ENCODE measurements at regions not wholly inside any gene's neighbourhood (a gene's known extent, or its start where the extent isn't known, plus 50 kb on each side); places are given as distances from the start of the nearest gene placed in this dataset.

DNA sequence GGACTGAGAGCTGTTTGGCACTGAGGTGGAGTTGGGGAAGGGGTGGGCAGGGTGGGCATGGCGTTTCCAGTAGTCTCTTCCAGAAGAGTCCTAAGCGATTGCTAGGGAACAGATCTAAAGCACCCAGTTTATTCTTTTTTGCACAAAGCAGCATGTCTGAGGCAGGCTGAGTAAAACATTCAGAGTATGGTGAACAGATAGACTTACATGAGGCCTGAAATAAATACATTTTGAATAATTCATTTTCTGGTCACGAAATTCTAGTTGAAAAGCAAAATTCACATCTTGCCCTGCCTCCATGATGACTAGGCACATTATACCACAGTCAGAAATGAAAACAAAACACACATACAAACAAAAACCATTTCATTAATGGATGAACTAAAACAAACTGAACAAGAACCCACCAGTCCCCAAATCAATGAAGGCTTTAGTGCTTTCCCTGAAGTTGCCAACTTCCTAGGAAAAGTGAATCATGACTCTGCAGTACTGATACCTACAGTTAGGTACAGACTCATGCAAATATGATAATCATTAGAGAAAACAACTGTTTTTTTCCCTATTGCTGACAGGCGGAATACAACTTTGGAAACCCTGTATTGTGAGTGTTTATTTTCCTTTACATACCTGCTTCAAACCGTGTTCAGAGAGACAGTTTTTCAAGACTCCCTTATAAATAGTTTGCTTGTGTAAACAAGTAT, 702.9 kb upstream of the POU3F2 start:
- DNase-seq (ENCODE audit: low read depth in 2 of 2), result no peak

DNA sequence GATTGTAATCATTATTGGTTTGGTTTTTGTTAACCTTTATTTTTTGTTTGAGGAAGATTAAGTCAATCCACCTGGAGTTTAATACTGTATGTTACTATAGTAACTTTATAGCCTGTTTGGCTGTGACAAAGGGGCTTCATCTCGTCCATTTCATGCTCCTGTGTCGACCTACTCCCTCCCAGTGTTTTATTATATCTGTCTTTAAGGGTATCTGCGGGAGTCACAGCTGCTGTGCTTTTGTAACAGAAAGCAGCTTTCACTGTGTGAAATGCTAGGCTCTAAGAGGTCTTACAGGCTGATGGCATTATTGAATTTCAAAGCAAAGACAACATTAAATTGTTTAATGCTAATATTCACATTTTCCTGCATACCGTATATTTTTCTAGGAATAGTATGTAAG, 698.0 kb upstream of the POU3F2 start:
- no peak for DNase-seq (ENCODE audit: low read depth in 2 of 2)

DNA sequence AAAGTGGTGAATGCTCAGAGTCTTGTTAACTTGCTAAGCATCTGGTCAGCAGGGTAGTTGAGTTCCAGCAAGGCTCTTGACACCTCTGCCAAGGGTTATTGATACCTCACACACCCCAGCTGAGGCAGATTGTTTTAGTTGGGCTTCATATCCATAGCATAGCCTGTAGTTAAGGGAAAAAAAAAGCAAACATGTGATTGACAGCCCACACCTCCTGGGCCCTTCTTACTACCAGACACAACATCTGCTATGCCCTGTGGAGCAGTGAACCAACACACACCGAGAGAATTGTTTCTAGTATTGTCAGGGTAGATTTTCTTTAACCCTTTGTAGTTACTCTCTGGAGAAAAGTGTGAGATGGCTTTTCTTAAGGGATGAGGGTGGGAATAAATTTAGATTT, 697.0 kb upstream of the POU3F2 start:
- no peak for DNase-seq (ENCODE audit: low read depth in 2 of 2)

GRCh38 chr6:98142839-98143238, 691.5 kb upstream of the POU3F2 start:
- DNase-seq (ENCODE audit: low read depth in 2 of 2), result no peak

DNA sequence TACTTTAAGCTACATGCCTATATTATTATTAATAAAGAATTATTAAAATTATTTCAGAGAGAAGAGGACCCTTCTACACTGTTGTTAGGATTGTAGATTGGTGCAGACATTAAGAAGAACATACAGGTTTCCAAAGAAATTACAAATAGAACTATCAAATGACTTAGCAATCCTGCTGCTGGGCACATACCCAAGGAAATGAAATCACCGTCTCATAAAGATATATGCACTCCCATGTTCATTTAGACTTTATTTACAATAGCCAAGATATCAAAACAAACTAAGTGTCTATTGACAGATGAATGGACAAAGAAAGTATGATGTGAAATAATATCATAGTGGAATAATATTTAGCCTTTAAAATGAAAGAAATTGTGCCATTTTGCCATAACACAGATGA, 687.7 kb upstream of the POU3F2 start:
- no peak for DNase-seq (ENCODE audit: low read depth in 2 of 2)

GRCh38 chr6:98156580-98156979, 677.8 kb upstream of the POU3F2 start:
- no peak for DNase-seq (ENCODE audit: low read depth in 2 of 2)

DNA sequence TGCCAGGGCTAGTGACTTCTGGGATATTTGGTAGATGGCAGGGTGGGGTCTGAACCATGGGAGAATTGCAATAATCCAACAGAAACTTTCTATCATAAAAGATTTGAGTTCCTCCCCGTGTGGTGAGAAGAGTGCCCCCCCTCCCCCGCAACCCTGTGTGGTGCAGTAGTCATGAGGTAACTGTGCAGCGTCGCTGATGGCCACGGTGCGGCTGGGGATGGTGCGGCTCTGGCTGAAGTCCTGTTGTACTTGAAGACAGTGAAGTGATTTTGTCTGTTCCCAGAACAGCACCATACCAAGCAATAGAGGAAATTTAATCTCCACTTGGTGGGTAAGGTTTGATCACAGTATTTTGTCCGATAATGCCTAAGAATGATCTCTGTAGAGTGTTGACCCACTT, 654.8 kb upstream of the POU3F2 start:
- DNase-seq (ENCODE audit: low read depth in 2 of 2), result no peak

- no peak for DNase-seq (ENCODE audit: low read depth in 2 of 2)
Observed at GRCh38 chr6:98200084-98200483, 634.3 kb upstream of the POU3F2 start.

GRCh38 chr6:98203170-98203806, 631.1 kb upstream of the POU3F2 start:
- DNase-seq (ENCODE audit: low read depth in 2 of 2), result no peak

GRCh38 chr6:98212468-98212867, 621.9 kb upstream of the POU3F2 start:
- DNase-seq (ENCODE audit: low read depth in 2 of 2), result no peak

GRCh38 chr6:98215531-98215930, 618.8 kb upstream of the POU3F2 start:
- no peak for DNase-seq (ENCODE audit: low read depth in 2 of 2)

GRCh38 chr6:98230250-98230649, 604.1 kb upstream of the POU3F2 start:
- no peak for DNase-seq (ENCODE audit: low read depth in 2 of 2)

GRCh38 chr6:98239057-98239456, 595.3 kb upstream of the POU3F2 start:
- DNase-seq (ENCODE audit: low read depth in 2 of 2), result no peak

GRCh38 chr6:98241630-98242029, 592.7 kb upstream of the POU3F2 start:
- no peak for DNase-seq (ENCODE audit: low read depth in 2 of 2)

GRCh38 chr6:98254624-98255023, 579.8 kb upstream of the POU3F2 start:
- DNase-seq (ENCODE audit: low read depth in 2 of 2), result no peak

GRCh38 chr6:98260382-98260781, 574.0 kb upstream of the POU3F2 start:
- DNase-seq (ENCODE audit: low read depth in 2 of 2), result no peak

GRCh38 chr6:98272060-98272459, 562.3 kb upstream of the POU3F2 start:
- no peak for DNase-seq (ENCODE audit: low read depth in 2 of 2)

DNA sequence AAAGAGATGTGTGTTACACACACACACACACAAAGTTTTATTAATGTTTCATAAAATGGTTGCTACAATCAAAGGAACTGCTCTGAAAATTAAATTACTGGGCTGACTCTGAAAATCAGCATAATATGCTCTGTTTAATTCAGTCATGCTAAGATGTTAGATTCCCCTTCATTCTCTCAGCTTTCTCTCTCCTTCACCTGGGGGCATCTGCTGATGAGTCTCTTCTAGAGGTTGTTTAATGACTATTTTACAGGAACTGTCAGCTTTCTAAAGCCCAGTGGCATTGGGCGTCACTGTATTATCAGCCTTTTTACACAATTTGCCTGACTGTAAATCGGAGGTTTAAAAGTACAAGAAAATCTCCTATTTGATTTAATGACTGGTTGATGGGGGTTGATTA, 559.7 kb upstream of the POU3F2 start:
- no peak for DNase-seq (ENCODE audit: low read depth in 2 of 2)

DNA sequence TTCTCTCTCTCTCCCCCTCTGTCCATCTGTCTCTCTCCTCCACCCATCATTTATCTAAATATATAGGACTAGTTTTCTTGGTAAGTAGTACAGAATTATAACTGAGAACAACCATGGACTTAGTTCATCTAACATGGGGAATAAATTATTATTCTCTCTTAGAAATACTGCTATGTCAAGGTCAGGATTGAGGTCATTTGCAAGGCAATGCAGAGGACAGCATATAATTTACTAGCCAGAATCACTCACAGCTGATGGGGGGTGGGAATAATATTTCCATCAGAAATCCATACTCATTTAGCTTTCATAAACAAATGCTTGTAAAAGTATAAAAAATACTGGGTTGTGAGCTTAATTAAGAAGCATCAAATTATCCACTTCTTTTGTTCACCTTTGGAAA, 553.9 kb upstream of the POU3F2 start:
- DNase-seq (ENCODE audit: low read depth in 2 of 2), result no peak

- no peak for DNase-seq (ENCODE audit: low read depth in 2 of 2)
Observed at GRCh38 chr6:98286620-98287019, 547.8 kb upstream of the POU3F2 start.

- no peak for DNase-seq (ENCODE audit: low read depth in 2 of 2)
Observed at GRCh38 chr6:98287876-98288275, 546.5 kb upstream of the POU3F2 start.

GRCh38 chr6:98292810-98293209, 541.6 kb upstream of the POU3F2 start:
- no peak for DNase-seq (ENCODE audit: low read depth in 2 of 2)

DNA sequence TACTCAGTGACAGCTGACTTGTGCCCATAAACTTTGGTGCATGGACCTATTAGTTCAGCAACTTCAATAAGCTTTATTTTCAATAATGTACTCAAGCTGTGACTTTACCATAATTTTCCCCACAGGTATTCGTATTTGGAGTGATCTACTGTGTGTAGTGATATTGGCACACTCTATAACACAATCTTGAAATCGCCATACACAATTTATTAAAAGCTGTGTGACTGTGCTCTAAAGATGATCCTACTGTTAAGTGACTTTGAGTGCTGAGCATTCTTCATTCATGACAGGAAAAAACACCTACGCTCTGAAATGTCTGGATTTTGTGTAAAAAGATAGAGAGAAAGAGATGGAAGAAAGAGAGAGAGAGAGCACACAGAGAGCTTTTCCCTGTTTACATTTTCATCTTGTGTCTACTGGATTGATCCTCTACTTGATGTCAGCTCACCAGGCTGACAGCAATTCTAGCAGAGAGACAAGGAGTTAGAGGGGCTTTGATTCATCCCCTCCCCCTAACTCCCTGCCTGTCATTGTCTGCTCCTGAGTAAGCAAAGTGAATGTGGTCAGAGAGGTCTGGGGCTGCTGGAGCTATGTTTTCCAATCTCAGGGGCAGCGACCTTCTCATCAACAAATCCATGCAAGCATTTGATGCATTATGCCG, 538.7 kb upstream of the POU3F2 start:
- DNase-seq (ENCODE audit: low read depth in 2 of 2), result no peak
